ENCODE measurements at regions not wholly inside any gene's neighbourhood (a gene's known extent, or its start where the extent isn't known, plus 50 kb on each side); places are given as distances from the start of the nearest gene placed in this dataset.

- H3K36me3 ChIP-seq, result no peaks in the 10 kb centered on the region
- 60 to 70% (median 64%) methylated on average over 11 of the region's 11 CpGs for WGBS, 3 donors
- TF ChIP-seq CTCF (IDR thresholded peaks at IDR 0.05) (no peak), POLR2A (IDR thresholded peaks at IDR 0.05) (no peak), EP300 (IDR thresholded peaks at IDR 0.05) (no peak)
- no peak overlapping the region for H3K27ac ChIP-seq
- DNase-seq, result no peak
- no peaks in the 10 kb centered on the region for H3K4me1 ChIP-seq (ENCODE audit: insufficient read depth)
- no peaks in the 10 kb centered on the region for H3K27me3 ChIP-seq
- intact Hi-C loops (cut with DNase I), result no loop called here
- no peaks in the 10 kb centered on the region for H3K9me3 ChIP-seq
- no peak overlapping the region for H3K4me3 ChIP-seq
Observed at GRCh38 chr20:51076786-51077685, 54.1 kb upstream of the KCNG1 start.

- H3K4me1 ChIP-seq (ENCODE audit: insufficient read depth), result no peaks in the 10 kb centered on the region
- intact Hi-C loops (cut with DNase I), result no loop called here
- 96 to 100% (median 100%) methylated on average over 1 of the region's 1 CpG for WGBS, 3 donors
- H3K9me3 ChIP-seq, result no peaks in the 10 kb centered on the region
- H3K27me3 ChIP-seq, result no peaks in the 10 kb centered on the region
- no peak overlapping the region for H3K27ac ChIP-seq
- H3K4me3 ChIP-seq, result no peak overlapping the region
- no peak for DNase-seq
- H3K36me3 ChIP-seq, result no peaks in the 10 kb centered on the region
- no peak for TF ChIP-seq POLR2A (IDR thresholded peaks at IDR 0.05)
- no peak for TF ChIP-seq EP300 (IDR thresholded peaks at IDR 0.05)
- no peak for TF ChIP-seq CTCF (IDR thresholded peaks at IDR 0.05)
Observed at GRCh38 chr20:51074062-51074461, 51.2 kb upstream of the KCNG1 start.
